GM12865 (cell line): ENCODE measurements at regions not wholly inside any gene's neighbourhood (a gene's known extent, or its start where the extent isn't known, plus 50 kb on each side); places are given as distances from the start of the nearest gene placed in this dataset.

Source experiments
- DNase-seq: peaks from one replicate; pipeline ENCODE4 v3.0.0; 2010; ENCODE audit warnings: low read depth
- H3K4me3 ChIP-seq: 2 replicates; pipeline ENCODE4 v1.5.1; 2011; ENCODE audit warnings: mild to moderate bottlenecking, low read depth, low read length, control low read depth
- CTCF ChIP-seq: IDR thresholded peaks from 2 replicates; pipeline ENCODE4 v1.5.1; 2011; ENCODE audit warnings: low read length, control low read depth, low read depth, inconsistent platforms; ENCODE audit not compliant: insufficient read depth; ENCODE audit errors: missing control alignments

GRCh38 chr15:61308437-61308836 is 79.3 kb upstream of the RORA start:
- TF ChIP-seq CTCF = no peak
- no peak for DNase-seq
- no peak overlapping the region for H3K4me3 ChIP-seq

DNA sequence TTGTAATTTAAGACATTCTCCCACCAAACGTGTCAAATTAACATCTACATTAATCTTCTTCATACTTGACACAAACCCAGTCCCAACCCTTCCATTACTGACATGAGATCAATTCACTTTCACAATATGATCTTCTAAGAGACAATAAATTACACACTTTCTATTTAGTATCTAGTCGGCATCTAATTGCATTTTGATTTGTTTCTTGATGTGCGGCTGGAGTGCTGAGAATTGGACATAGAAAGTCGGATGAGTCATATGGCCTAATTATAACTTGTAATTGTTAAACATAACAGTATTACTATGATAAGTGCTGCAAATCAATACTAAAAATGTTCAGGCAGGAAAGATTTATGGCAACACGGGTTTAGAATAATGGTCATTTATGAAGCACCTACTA is 78.4 kb upstream of the RORA start:
- no peak for DNase-seq
- H3K4me3 ChIP-seq = no peak overlapping the region
- no peak for TF ChIP-seq CTCF

- no peak overlapping the region for H3K4me3 ChIP-seq
- DNase-seq = no peak
- no peak for TF ChIP-seq CTCF
Measured at GRCh38 chr15:61301701-61302100, 72.6 kb upstream of the RORA start.

GRCh38 chr15:61299075-61299763 is 70.1 kb upstream of the RORA start:
- DNase-seq = no peak
- H3K4me3 ChIP-seq = no peak overlapping the region
- no peak for TF ChIP-seq CTCF

GRCh38 chr15:61295239-61295638 is 66.1 kb upstream of the RORA start:
- no peak for DNase-seq
- H3K4me3 ChIP-seq = no peak overlapping the region
- TF ChIP-seq CTCF = no peak

- no peak for DNase-seq
- H3K4me3 ChIP-seq = no peak overlapping the region
- TF ChIP-seq CTCF = no peak
Measured at GRCh38 chr15:61282661-61283060, 53.6 kb upstream of the RORA start.

DNA sequence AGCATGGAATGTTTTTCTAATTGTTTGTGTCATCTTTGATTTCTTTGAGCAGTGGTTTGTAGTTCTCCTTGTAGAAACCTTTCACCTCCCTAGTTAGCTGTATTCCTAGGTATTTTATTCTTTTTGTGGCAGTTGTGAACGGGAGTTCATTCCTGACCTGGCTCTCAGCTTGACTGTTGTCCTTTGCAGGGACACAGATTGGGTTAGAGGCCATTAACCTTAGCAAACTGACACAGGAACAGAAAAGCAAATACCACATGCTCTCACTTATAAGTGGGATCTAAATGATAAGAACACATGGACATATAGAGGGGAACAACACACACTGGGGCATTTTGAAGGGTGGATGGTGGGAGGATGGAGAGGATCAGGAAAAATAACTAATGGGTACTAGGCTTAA is 52.2 kb upstream of the RORA start:
- no peak overlapping the region for H3K4me3 ChIP-seq
- DNase-seq = no peak
- no peak for TF ChIP-seq CTCF
